WTC11 (cell line): ENCODE measurements at regions not wholly inside any gene's neighbourhood (a gene's known extent, or its start where the extent isn't known, plus 50 kb on each side); places are given as distances from the start of the nearest gene placed in this dataset.

Source experiments
- ATF1 ChIP-seq: sonication (generic); formaldehyde crosslinking; IDR thresholded peaks from 2 replicates; pipeline ENCODE4 v1.8.1; 2023; ENCODE audit warnings: mild to moderate bottlenecking, moderate library complexity, missing genetic modification reagents
- CTCF ChIP-seq: fragments of 200-600 bp; IDR thresholded peaks from 2 replicates; pipeline ENCODE4 v1.8.0; 2022; ENCODE audit warnings: antibody characterized with exemption
- ESRRA ChIP-seq: sonication (generic); formaldehyde crosslinking; IDR thresholded peaks from 2 replicates; pipeline ENCODE4 v1.8.1; 2022; ENCODE audit warnings: mild to moderate bottlenecking, missing genetic modification reagents, borderline replicate concordance
- ETV6 ChIP-seq: sonication (generic); formaldehyde crosslinking; IDR thresholded peaks from 2 replicates; pipeline ENCODE4 v1.8.1; 2022; ENCODE audit warnings: mild to moderate bottlenecking, missing genetic modification reagents
- KAT7 ChIP-seq: sonication (generic); formaldehyde crosslinking; IDR thresholded peaks from 2 replicates; pipeline ENCODE4 v1.8.1; 2023; ENCODE audit warnings: missing genetic modification reagents, mild to moderate bottlenecking, borderline replicate concordance
- MLX ChIP-seq: sonication (generic); formaldehyde crosslinking; IDR thresholded peaks from 2 replicates; pipeline ENCODE4 v1.8.1; 2023; ENCODE audit warnings: mild to moderate bottlenecking, missing genetic modification reagents, moderate library complexity
- NFE2L1 ChIP-seq: sonication (generic); formaldehyde crosslinking; IDR thresholded peaks from 2 replicates; pipeline ENCODE4 v1.8.1; 2023; ENCODE audit warnings: missing genetic modification reagents
- PRRX2 ChIP-seq: fragments of 250-450 bp; sonication (Bioruptor Pico); IDR thresholded peaks from 2 replicates; pipeline ENCODE4 v1.8.0; 2021; ENCODE audit warnings: mild to moderate bottlenecking
- USF2 ChIP-seq: sonication (generic); formaldehyde crosslinking; IDR thresholded peaks from 2 replicates; pipeline ENCODE4 v1.8.1; 2023; ENCODE audit warnings: mild to moderate bottlenecking, missing genetic modification reagents, moderate library complexity

- TF ChIP-seq CTCF: no peak
- TF ChIP-seq ATF1: no peak
- TF ChIP-seq MLX (CRISPR knock-in tag): no peak
- TF ChIP-seq ETV6 (CRISPR knock-in tag): no peak
- TF ChIP-seq PRRX2 (CRISPR knock-in tag): no peak
- no peak for TF ChIP-seq KAT7 (CRISPR knock-in tag)
- TF ChIP-seq ESRRA (CRISPR knock-in tag): no peak
- no peak for TF ChIP-seq USF2 (CRISPR knock-in tag)
- TF ChIP-seq NFE2L1: no peak
These were observed 133.5 kb upstream of the TMCC3 start for GRCh38 chr12:94783862-94784261.
